WERI-Rb-1 (cell line): ENCODE measurements at regions not wholly inside any gene's neighbourhood (a gene's known extent, or its start where the extent isn't known, plus 50 kb on each side); places are given as distances from the start of the nearest gene placed in this dataset.
"Not testable (repeated sequence)": the region's sequence is repeated elsewhere in the genome, so short reads cannot be mapped to it uniquely, and the experiment has no call there.

ENCODE experiments used
- DNase-seq: peaks from one replicate; pipeline ENCODE4 v3.0.0-alpha.2; 2020
- H3K27ac ChIP-seq: fragments of 250-450 bp; sonication (Bioruptor Pico); 2 replicates; pipeline ENCODE4 v1.5.1; 2020; ENCODE audit warnings: mild to moderate bottlenecking, moderate library complexity
- H3K27me3 ChIP-seq: fragments of 250-450 bp; sonication (Bioruptor Pico); 2 replicates; pipeline ENCODE4 v1.5.1; 2021; ENCODE audit warnings: mild to moderate bottlenecking, low read depth, moderate library complexity; ENCODE audit not compliant: insufficient read depth, severe bottlenecking
- H3K36me3 ChIP-seq: fragments of 250-450 bp; sonication (Bioruptor Pico); 2 replicates; pipeline ENCODE4 v1.5.1; 2020; ENCODE audit warnings: mild to moderate bottlenecking, moderate library complexity
- H3K4me3 ChIP-seq: 2 replicates; pipeline ENCODE4 v1.5.1; 2011; ENCODE audit warnings: low read depth, mild to moderate bottlenecking, control low read depth, low read length
- H3K9me3 ChIP-seq: fragments of 250-450 bp; sonication (Bioruptor Pico); 2 replicates; pipeline ENCODE4 v1.5.1; 2021; ENCODE audit warnings: mild to moderate bottlenecking, moderate library complexity; ENCODE audit not compliant: severe bottlenecking
- CTCF ChIP-seq: IDR thresholded peaks from 2 replicates; pipeline ENCODE4 v1.5.1; 2011; ENCODE audit warnings: low read depth, mild to moderate bottlenecking, control low read depth, inconsistent platforms, low read length

GRCh38 chr16:48029768-48030167, 126.0 kb downstream of the ABCC12 start:
- no peak for TF ChIP-seq CTCF
- DNase-seq: no peak
- H3K36me3 ChIP-seq: no peaks in the 10 kb centered on the region
- no peak overlapping the region for H3K27ac ChIP-seq
- H3K27me3 ChIP-seq: no peaks in the 10 kb centered on the region
- no peak overlapping the region for H3K4me3 ChIP-seq
- no peaks in the 10 kb centered on the region for H3K9me3 ChIP-seq

- H3K4me3 ChIP-seq: no peak overlapping the region
- no peaks in the 10 kb centered on the region for H3K27me3 ChIP-seq
- no peak for TF ChIP-seq CTCF
- H3K27ac ChIP-seq: no peak overlapping the region
- no peaks in the 10 kb centered on the region for H3K36me3 ChIP-seq
- no peak for DNase-seq
- H3K9me3 ChIP-seq: no peaks in the 10 kb centered on the region
Measured at GRCh38 chr16:48025359-48025758, 130.4 kb downstream of the ABCC12 start.

- H3K27ac ChIP-seq: no peak overlapping the region
- no peaks in the 10 kb centered on the region for H3K27me3 ChIP-seq
- no peak for DNase-seq
- no peaks in the 10 kb centered on the region for H3K9me3 ChIP-seq
- TF ChIP-seq CTCF: no peak
- no peaks in the 10 kb centered on the region for H3K36me3 ChIP-seq
- H3K4me3 ChIP-seq: no peak overlapping the region
Measured at GRCh38 chr16:48024042-48024441, 131.8 kb downstream of the ABCC12 start.

GRCh38 chr16:48022496-48022895, 133.3 kb downstream of the ABCC12 start:
- Histone ChIP-seq H3K36me3 (no peaks in the 10 kb centered on the region), H3K9me3 (no peaks in the 10 kb centered on the region), H3K27ac (no peak overlapping the region), H3K4me3 (no peak overlapping the region), H3K27me3 (no peaks in the 10 kb centered on the region)
- no peak for TF ChIP-seq CTCF
- no peak for DNase-seq

- not testable (repeated sequence) for H3K27me3 ChIP-seq, H3K9me3 ChIP-seq, DNase-seq, H3K36me3 ChIP-seq, H3K27ac ChIP-seq, H3K4me3 ChIP-seq
Measured at GRCh38 chr16:48020617-48021016, 135.2 kb downstream of the ABCC12 start.

GRCh38 chr16:48014349-48015135, 141.3 kb downstream of the ABCC12 start:
- no peak for TF ChIP-seq CTCF
- no peaks in the 10 kb centered on the region for H3K9me3 ChIP-seq
- H3K27ac ChIP-seq: no peak overlapping the region
- no peak overlapping the region for H3K4me3 ChIP-seq
- H3K27me3 ChIP-seq: no peaks in the 10 kb centered on the region
- DNase-seq: no peak
- H3K36me3 ChIP-seq: no peaks in the 10 kb centered on the region
